Neural progenitor cell (in vitro differentiated cells): ENCODE measurements at regions not wholly inside any gene's neighbourhood (a gene's known extent, or its start where the extent isn't known, plus 50 kb on each side); places are given as distances from the start of the nearest gene placed in this dataset.

ENCODE experiments used
- EZH2 ChIP-seq: fragments of 200-600 bp; sonication (generic); IDR thresholded peaks from 2 replicates; pipeline ENCODE4 v1.6.1; 2017; ENCODE audit warnings: antibody characterized with exemption, mild to moderate bottlenecking, moderate library complexity
- EZH2phosphoT487 ChIP-seq: fragments of 200-600 bp; sonication (generic); IDR thresholded peaks from 2 replicates; pipeline ENCODE4 v1.6.1; 2017; ENCODE audit warnings: antibody characterized with exemption
- TF ChIP-seq, protein P1 (sequence below): fragments of 200-600 bp; sonication (generic); IDR thresholded peaks from 2 replicates; pipeline ENCODE4 v1.5.1; 2017; ENCODE audit warnings: antibody characterized with exemption, mild to moderate bottlenecking

GRCh38 chr21:25409978-25410377 is 197.3 kb downstream of the MRPL39 start:
- TF ChIP-seq, protein P1, sequence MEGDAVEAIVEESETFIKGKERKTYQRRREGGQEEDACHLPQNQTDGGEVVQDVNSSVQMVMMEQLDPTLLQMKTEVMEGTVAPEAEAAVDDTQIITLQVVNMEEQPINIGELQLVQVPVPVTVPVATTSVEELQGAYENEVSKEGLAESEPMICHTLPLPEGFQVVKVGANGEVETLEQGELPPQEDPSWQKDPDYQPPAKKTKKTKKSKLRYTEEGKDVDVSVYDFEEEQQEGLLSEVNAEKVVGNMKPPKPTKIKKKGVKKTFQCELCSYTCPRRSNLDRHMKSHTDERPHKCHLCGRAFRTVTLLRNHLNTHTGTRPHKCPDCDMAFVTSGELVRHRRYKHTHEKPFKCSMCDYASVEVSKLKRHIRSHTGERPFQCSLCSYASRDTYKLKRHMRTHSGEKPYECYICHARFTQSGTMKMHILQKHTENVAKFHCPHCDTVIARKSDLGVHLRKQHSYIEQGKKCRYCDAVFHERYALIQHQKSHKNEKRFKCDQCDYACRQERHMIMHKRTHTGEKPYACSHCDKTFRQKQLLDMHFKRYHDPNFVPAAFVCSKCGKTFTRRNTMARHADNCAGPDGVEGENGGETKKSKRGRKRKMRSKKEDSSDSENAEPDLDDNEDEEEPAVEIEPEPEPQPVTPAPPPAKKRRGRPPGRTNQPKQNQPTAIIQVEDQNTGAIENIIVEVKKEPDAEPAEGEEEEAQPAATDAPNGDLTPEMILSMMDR, result no peak
- TF ChIP-seq EZH2phosphoT487 (no peak), EZH2 (no peak)
